SU-DHL-6 (cell line): ENCODE measurements at regions not wholly inside any gene's neighbourhood (a gene's known extent, or its start where the extent isn't known, plus 50 kb on each side); places are given as distances from the start of the nearest gene placed in this dataset.

Source experiments
- EZH2phosphoT487 ChIP-seq: fragments of 200-600 bp; sonication (generic), shearing (Covaris generic); conservative IDR thresholded peaks from 2 replicates; pipeline ENCODE4 v1.6.1; 2018; ENCODE audit warnings: mild to moderate bottlenecking, antibody characterized with exemption, low read length, moderate library complexity, mixed read lengths
- TF ChIP-seq, protein P1 (sequence below): fragments of 200-600 bp; sonication (generic); IDR thresholded peaks from one replicate; pipeline ENCODE4 v1.5.1; 2017; ENCODE audit warnings: antibody characterized with exemption, mild to moderate bottlenecking, low read length, moderate library complexity; ENCODE audit not compliant: insufficient read depth, poor library complexity, severe bottlenecking

DNA sequence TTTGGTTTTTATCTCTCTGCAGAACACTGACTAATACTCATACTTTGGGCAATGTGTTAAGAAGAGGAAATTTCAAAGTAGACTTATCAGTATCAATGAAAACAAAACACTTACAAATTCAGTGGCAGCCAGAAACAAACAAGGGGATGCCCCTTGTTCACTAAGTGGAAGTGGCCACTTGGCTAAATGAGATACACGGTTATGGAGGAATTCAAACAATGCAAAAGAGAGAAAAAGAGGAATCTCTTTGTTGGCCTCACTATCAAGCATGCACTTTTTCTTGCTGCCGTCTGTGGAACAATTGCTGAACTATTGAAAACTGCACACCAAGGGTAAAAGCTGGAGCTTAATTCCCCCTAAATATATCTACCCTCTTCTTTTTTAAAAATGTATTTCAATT lies 2044.9 kb upstream of the CDH6 start:
- TF ChIP-seq, protein P1, sequence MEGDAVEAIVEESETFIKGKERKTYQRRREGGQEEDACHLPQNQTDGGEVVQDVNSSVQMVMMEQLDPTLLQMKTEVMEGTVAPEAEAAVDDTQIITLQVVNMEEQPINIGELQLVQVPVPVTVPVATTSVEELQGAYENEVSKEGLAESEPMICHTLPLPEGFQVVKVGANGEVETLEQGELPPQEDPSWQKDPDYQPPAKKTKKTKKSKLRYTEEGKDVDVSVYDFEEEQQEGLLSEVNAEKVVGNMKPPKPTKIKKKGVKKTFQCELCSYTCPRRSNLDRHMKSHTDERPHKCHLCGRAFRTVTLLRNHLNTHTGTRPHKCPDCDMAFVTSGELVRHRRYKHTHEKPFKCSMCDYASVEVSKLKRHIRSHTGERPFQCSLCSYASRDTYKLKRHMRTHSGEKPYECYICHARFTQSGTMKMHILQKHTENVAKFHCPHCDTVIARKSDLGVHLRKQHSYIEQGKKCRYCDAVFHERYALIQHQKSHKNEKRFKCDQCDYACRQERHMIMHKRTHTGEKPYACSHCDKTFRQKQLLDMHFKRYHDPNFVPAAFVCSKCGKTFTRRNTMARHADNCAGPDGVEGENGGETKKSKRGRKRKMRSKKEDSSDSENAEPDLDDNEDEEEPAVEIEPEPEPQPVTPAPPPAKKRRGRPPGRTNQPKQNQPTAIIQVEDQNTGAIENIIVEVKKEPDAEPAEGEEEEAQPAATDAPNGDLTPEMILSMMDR = no peak
- no peak for TF ChIP-seq EZH2phosphoT487
